Nucleus accumbens (tissue), 56 donors: ENCODE measurements at regions not wholly inside any gene's neighbourhood (a gene's known extent, or its start where the extent isn't known, plus 50 kb on each side); places are given as distances from the start of the nearest gene placed in this dataset.

Source experiments
- DNase-seq, 56 donors: peaks; one replicate each; lab custom pipeline; 2025; lab: John Stamatoyannopoulos, UW

- DNase-seq = peak in 51 of 56 donors; percentile 7 to 90 (median 58)
These were observed 71.7 kb upstream of the ETS2 start for GRCh38 chr21:38733972-38734546.

- no peak for DNase-seq
These were observed 70.9 kb upstream of the ETS2 start for GRCh38 chr21:38734646-38735365.

GRCh38 chr21:38735626-38736206 lies 70.0 kb upstream of the ETS2 start:
- no peak for DNase-seq

- DNase-seq = no peak
These were observed 65.6 kb upstream of the ETS2 start for GRCh38 chr21:38740090-38740489.

GRCh38 chr21:38741092-38741949 lies 64.4 kb upstream of the ETS2 start:
- DNase-seq = no peak

GRCh38 chr21:38741950-38742256 lies 63.8 kb upstream of the ETS2 start:
- no peak for DNase-seq

- no peak for DNase-seq
These were observed 63.0 kb upstream of the ETS2 start for GRCh38 chr21:38742580-38743260.

GRCh38 chr21:38743772-38744529 lies 61.8 kb upstream of the ETS2 start:
- no peak for DNase-seq

- DNase-seq = no peak
These were observed 60.9 kb upstream of the ETS2 start for GRCh38 chr21:38744861-38745260.

- DNase-seq = no peak
These were observed 57.9 kb upstream of the ETS2 start for GRCh38 chr21:38747810-38748209.

GRCh38 chr21:38751379-38752050 lies 54.2 kb upstream of the ETS2 start:
- DNase-seq = peak in 12 of 56 donors; percentile 1 to 34 (median 10)

GRCh38 chr21:38752051-38752505 lies 53.7 kb upstream of the ETS2 start:
- no peak for DNase-seq

GRCh38 chr21:38753114-38753513 lies 52.6 kb upstream of the ETS2 start:
- no peak for DNase-seq

- DNase-seq = no peak
These were observed 52.2 kb upstream of the ETS2 start for GRCh38 chr21:38753557-38753971.
